Activated CD4-positive, alpha-beta T cell treated with anti-CD3 and anti-CD28 coated beads for 36 hours (primary cell): ENCODE measurements at regions not wholly inside any gene's neighbourhood (a gene's known extent, or its start where the extent isn't known, plus 50 kb on each side); places are given as distances from the start of the nearest gene placed in this dataset.

Experiments used
- ATAC-seq: fragments of 200-7000 bp; cut with Tn5 transposase; one replicate; pipeline ENCODE4 v1.10.0; 2021; ENCODE audit warnings: mild to moderate bottlenecking, moderate library complexity
- CTCF ChIA-PET: fragments of 350-600 bp; sonication (Branson Sonifier 250); formaldehyde crosslinking; loops from one replicate; lab custom pipeline; 2021; ENCODE audit warnings: antibody characterized with exemption; lab: Charles Lee
- POLR2A ChIA-PET: fragments of 350-600 bp; sonication (Branson Sonifier 250); formaldehyde crosslinking; loops from one replicate; lab custom pipeline; 2021; ENCODE audit warnings: antibody characterized with exemption, inconsistent platforms; lab: Charles Lee
- DNase-seq: peaks from one replicate; pipeline ENCODE4 v3.0.0-alpha.2; 2020
- H3K27ac Mint-ChIP-seq: one replicate; pipeline ENCODE4 v1.8.0; 2021; ENCODE audit warnings: mixed read lengths
- H3K27me3 Mint-ChIP-seq: one replicate; pipeline ENCODE4 v1.8.0; 2021; ENCODE audit warnings: mixed read lengths
- H3K36me3 Mint-ChIP-seq: one replicate; pipeline ENCODE4 v1.8.0; 2021; ENCODE audit warnings: low read depth, mixed read lengths
- H3K4me1 Mint-ChIP-seq: one replicate; pipeline ENCODE4 v1.8.0; 2021; ENCODE audit warnings: mixed read lengths
- H3K4me3 Mint-ChIP-seq: one replicate; pipeline ENCODE4 v1.8.0; 2021; ENCODE audit warnings: mild to moderate bottlenecking, moderate library complexity, mixed read lengths
- H3K9me3 Mint-ChIP-seq: one replicate; pipeline ENCODE4 v1.8.0; 2021; ENCODE audit warnings: low read depth, mixed read lengths
- intact Hi-C, 2 experiments: fragments of 100-400 bp; cut with DNase I in 1 of 2; cut with micrococcal nuclease in 1 of 2; formaldehyde crosslinking; loops; one replicate each; pipeline versions ENCODE4 v1.14.2 to v1.15.1; 2022 to 2024; cut with DNase I, micrococcal nuclease

DNA sequence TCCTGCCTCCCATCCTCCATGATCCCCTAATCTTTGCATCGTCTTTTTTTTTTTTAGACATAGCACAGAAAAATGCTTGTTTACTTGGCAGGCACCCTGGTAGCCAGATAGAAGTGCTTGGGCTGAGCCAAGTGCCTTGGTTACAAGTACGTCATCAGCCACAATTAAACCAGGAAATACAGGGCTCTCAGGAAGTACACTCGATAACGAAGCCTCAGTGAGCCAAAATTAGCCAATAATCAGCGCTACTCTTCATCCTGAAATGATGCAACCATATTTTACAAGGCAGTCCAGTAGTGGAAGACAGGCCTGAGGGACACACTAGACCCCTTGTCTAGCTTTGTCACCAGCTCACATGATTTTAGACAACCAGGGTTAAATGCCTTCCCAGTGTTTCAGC lies 194.0 kb upstream of the NBEA start:
- Mint-ChIP-seq H3K36me3 (no peaks in the 10 kb centered on the region), H3K27ac (no peak overlapping the region), H3K4me3 (no peak overlapping the region), H3K27me3 (peaks cover 14% of the 10 kb centered on the region), H3K9me3 (peaks cover 6% of the 10 kb centered on the region), H3K4me1 (no peaks in the 10 kb centered on the region)
- ATAC-seq (no peak), DNase-seq (no peak)
- ChIA-PET POLR2A (no interaction called here), CTCF (no interaction called here)
- intact Hi-C loops, result no loop called here

DNA sequence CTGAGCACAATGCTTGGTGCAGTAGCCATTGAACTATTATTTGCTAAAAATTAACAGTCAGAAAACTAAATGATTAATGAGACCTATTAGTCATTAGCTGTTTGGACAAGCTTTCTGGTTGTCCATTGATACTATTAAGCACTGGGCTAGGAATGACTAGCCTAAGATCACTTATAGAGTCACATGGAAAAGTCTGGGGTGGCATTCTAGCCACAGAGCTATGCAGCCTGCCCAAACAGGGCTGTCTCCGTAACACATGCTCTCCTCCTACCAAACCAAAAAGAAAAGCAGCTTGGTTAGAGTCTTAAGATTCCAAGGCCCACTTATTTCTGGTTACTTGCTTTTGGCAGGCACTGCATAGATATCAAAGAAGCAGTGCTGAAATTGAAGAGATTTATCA lies 193.5 kb upstream of the NBEA start:
- ChIA-PET CTCF (no interaction called here), POLR2A (no interaction called here)
- peaks cover 6% of the 10 kb centered on the region for H3K9me3 Mint-ChIP-seq
- ATAC-seq, result no peak
- intact Hi-C loops, result no loop called here
- peaks cover 14% of the 10 kb centered on the region for H3K27me3 Mint-ChIP-seq
- no peak overlapping the region for H3K27ac Mint-ChIP-seq
- H3K4me1 Mint-ChIP-seq, result no peaks in the 10 kb centered on the region
- no peak overlapping the region for H3K4me3 Mint-ChIP-seq
- DNase-seq, result no peak
- H3K36me3 Mint-ChIP-seq, result no peaks in the 10 kb centered on the region

DNA sequence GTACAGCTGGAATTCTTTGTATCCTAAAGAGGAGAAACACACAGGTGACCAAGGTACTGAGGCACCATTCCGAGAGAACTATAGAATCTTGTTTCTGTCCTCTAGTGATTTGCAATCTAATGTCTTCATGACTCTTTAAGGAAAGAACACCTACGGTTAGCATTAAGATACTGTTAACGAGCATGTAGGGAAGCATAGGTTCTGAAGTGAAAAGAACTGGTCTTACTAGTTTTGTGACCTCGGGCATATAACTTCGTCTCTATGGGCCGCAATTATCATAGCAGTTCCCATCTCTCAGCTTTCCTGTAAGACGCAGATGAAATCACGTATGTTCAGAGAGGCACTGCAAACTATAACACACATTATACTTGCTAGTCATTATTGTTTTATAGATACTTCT lies 193.0 kb upstream of the NBEA start:
- ChIA-PET CTCF (no interaction called here), POLR2A (no interaction called here)
- intact Hi-C loops, result no loop called here
- ATAC-seq (no peak), DNase-seq (no peak)
- Mint-ChIP-seq H3K4me1 (no peaks in the 10 kb centered on the region), H3K9me3 (peaks cover 5% of the 10 kb centered on the region), H3K36me3 (no peaks in the 10 kb centered on the region), H3K4me3 (no peak overlapping the region), H3K27me3 (peaks cover 14% of the 10 kb centered on the region), H3K27ac (no peak overlapping the region)

DNA sequence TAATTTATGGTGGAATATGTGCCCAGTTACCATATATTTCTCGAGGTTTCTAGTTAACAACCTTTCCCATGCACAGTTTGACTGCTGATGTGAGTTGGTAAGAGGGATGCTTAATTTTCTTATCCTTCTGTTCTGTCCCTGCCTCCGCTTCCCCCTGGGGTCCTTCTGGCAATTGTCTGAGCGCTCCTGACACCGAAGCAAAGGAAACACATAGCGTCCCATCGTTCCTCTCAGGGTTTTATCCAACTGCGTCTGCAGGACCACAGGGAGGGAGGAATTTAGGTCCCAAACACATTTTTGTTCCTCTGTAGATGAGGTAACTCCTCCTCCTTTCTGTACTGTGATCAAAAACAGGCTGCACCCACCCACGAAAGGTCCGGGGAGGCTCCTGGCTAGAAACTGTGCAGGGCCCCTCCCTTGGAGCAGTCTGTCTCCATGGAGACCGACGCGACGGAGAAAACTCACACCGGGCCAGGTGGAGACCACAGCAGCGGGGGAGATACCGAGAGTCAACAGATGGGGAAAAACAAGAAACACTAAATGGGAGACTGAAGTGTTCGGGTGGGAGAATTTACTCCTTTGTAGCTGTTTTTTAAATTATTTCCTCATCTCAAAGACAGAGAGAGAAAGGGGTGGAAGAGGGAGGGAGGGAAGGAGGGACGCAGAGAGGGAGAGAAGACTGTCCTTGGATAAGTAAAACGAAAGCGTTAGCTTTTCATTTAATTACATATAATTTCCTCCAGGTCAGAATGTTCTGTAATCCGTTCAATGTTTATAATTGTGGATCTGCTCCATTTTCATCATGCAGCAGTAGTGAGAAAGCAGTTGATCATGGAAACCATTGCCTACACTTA lies 191.8 kb upstream of the NBEA start:
- ATAC-seq, result no peak
- Mint-ChIP-seq H3K4me1 (no peaks in the 10 kb centered on the region), H3K9me3 (no peaks in the 10 kb centered on the region), H3K36me3 (no peaks in the 10 kb centered on the region), H3K27me3 (peaks cover 14% of the 10 kb centered on the region), H3K4me3 (no peak overlapping the region), H3K27ac (no peak overlapping the region)
- ChIA-PET CTCF (interaction anchor here (0.7 kb wide), 1 partner anchor 94 kb away, joined by 3 read pairs; no protein-coding TSS in a partner anchor), POLR2A (no interaction called here)
- intact Hi-C loops, result no loop called here
- no peak for DNase-seq

DNA sequence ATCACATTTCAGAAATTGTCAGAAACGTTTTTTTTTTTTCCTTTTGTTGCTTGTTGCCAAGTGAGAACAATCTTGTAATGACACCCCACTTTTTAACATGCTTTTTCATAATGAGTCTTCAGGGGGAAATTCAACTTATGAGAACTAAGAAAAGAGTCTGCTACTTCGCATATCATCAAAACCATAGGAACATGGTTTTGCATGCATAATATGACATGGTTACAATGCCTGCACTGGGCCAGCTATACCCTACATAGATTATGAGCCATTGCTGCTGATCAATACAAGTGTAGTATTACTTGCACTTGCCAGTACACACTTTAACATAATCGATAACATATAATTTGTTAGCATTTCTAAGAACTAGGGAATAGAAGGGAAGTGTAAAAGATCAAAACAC lies 191.0 kb upstream of the NBEA start:
- Mint-ChIP-seq H3K4me3 (no peak overlapping the region), H3K27me3 (peaks cover 14% of the 10 kb centered on the region), H3K27ac (no peak overlapping the region), H3K4me1 (no peaks in the 10 kb centered on the region), H3K9me3 (no peaks in the 10 kb centered on the region), H3K36me3 (no peaks in the 10 kb centered on the region)
- DNase-seq, result no peak
- POLR2A ChIA-PET, result no interaction called here
- intact Hi-C loops, result no loop called here
- no peak for ATAC-seq
- CTCF ChIA-PET, result no interaction called here

DNA sequence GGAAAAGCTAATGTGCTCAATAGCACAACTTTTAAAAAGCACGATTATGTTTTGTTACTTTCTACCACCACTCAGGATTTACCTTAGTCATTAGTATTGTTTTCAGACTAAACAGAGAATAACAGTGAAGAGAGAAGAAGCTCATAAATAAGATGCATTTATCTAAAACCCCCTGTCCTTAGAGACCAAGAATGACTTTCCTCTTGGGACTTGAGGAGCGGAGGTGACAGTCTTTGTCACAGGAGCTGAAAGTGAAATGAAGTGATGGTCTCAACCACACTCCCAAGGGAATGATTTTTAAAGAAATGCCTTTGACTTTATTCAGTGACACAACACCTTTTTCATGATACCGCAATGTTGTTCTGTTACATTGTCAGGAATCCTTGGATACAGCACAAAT lies 190.6 kb upstream of the NBEA start:
- intact Hi-C loops, result no loop called here
- ChIA-PET CTCF (no interaction called here), POLR2A (no interaction called here)
- no peak for ATAC-seq
- Mint-ChIP-seq H3K4me3 (no peak overlapping the region), H3K4me1 (no peaks in the 10 kb centered on the region), H3K9me3 (no peaks in the 10 kb centered on the region), H3K27ac (no peak overlapping the region), H3K36me3 (no peaks in the 10 kb centered on the region), H3K27me3 (peaks cover 14% of the 10 kb centered on the region)
- DNase-seq, result no peak

DNA sequence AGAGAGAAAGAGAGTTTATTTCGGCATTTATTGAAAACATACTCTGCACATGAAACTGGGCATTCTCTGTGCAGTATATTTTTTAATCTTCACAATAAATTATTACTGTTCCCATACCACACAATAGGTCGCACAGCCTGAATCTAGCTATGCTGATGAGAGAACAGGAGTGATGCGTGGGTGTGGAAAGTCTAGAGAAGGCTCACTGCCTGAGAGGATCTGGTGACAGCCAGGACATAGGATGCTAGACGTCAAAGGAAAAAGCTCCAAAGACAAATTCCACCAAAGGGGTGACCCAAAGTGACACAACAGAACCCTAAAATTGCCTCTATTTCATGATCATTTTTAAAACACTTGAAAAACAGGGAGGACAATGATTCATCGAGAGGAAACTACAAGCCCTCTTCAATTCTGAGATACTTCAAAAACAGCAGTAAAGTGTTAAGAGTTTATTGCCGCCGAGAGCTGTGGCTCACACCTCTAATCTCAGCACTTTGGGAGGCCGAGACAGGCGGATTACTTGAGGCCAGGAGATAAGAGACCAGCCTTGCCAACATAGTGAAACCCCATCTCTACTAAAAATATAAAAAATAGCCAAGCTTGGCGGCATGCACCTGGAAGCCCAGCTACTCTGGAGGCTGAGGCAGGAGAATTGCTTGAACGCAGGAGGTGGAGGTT lies 189.6 kb upstream of the NBEA start:
- Mint-ChIP-seq H3K27ac (no peak overlapping the region), H3K4me3 (no peak overlapping the region), H3K4me1 (no peaks in the 10 kb centered on the region), H3K36me3 (no peaks in the 10 kb centered on the region), H3K9me3 (no peaks in the 10 kb centered on the region), H3K27me3 (peaks cover 14% of the 10 kb centered on the region)
- ChIA-PET CTCF (no interaction called here), POLR2A (no interaction called here)
- no peak for DNase-seq
- intact Hi-C loops, result no loop called here
- ATAC-seq, result no peak

DNA sequence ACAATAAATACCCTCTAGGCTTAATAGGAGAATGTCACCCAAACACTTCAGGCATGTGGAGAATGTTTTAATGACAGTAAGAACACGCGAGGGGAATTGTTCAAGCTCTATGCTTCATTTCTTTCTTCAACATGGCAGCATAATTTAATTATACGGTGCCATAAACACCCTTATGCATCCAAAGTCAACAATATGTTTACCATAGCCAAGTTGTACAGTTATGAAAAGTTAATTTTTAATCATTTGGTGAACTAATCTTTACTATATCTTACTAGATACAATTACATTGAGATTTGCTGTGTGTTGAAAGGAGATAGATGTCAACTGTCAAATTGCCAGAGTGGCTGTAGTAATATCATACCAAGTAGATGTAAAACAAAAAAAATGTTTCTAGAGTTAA lies 185.9 kb upstream of the NBEA start:
- intact Hi-C loops, result no loop called here
- DNase-seq (no peak), ATAC-seq (no peak)
- no peaks in the 10 kb centered on the region for H3K36me3 Mint-ChIP-seq
- no peak overlapping the region for H3K4me3 Mint-ChIP-seq
- H3K27me3 Mint-ChIP-seq, result peaks cover 4% of the 10 kb centered on the region
- H3K4me1 Mint-ChIP-seq, result no peaks in the 10 kb centered on the region
- H3K27ac Mint-ChIP-seq, result no peak overlapping the region
- no peaks in the 10 kb centered on the region for H3K9me3 Mint-ChIP-seq
- ChIA-PET CTCF (no interaction called here), POLR2A (no interaction called here)

DNA sequence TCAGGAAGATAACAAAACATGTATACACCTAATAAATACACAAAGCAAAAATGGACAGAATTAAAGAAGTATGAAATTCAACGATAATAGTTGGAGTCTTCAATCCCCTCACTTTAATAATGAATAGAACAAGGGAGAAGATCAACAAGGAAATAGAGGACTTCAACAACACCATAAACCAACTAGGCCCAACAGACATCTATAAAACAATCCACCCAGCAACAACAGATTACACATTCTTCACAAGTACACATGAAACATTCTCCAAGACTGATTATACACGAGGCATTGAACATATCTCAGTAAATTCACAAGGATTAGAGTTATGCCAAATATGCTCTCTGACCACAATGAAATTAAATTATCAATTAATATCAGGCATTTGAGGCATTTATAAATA lies 185.5 kb upstream of the NBEA start:
- no peaks in the 10 kb centered on the region for H3K9me3 Mint-ChIP-seq
- ATAC-seq, result no peak

DNA sequence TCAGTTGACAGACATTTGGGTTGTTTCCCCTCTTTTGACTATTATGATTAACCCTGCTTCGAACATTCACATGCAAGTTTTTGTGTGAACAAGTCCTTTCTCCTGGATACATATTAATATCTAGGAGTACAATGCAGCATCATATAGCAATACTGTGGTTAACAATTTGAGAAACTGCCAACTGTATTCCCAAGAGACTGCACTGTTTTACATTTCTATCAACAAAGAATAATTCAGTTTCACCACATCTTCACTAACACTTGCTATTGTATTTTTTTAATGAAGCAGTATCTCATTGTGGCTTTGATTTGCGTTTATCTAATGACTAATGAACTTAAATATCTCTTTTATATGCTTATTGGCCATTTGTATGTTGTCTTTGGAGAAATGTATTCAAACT lies 184.6 kb upstream of the NBEA start:
- intact Hi-C loops, result no loop called here
- DNase-seq (no peak), ATAC-seq (no peak)
- ChIA-PET CTCF (no interaction called here), POLR2A (no interaction called here)
- Mint-ChIP-seq H3K27ac (no peak overlapping the region), H3K4me1 (no peaks in the 10 kb centered on the region), H3K36me3 (no peaks in the 10 kb centered on the region), H3K9me3 (no peaks in the 10 kb centered on the region), H3K4me3 (no peak overlapping the region), H3K27me3 (no peaks in the 10 kb centered on the region)

More for the DNA sequence above, 185.5 kb upstream of the NBEA start:
- no peaks in the 10 kb centered on the region for H3K36me3 Mint-ChIP-seq
- ChIA-PET POLR2A (no interaction called here), CTCF (no interaction called here)
- intact Hi-C loops, result no loop called here
- no peak for DNase-seq
- no peak overlapping the region for H3K4me3 Mint-ChIP-seq
- H3K27me3 Mint-ChIP-seq, result no peaks in the 10 kb centered on the region
- no peak overlapping the region for H3K27ac Mint-ChIP-seq
- H3K4me1 Mint-ChIP-seq, result no peaks in the 10 kb centered on the region

DNA sequence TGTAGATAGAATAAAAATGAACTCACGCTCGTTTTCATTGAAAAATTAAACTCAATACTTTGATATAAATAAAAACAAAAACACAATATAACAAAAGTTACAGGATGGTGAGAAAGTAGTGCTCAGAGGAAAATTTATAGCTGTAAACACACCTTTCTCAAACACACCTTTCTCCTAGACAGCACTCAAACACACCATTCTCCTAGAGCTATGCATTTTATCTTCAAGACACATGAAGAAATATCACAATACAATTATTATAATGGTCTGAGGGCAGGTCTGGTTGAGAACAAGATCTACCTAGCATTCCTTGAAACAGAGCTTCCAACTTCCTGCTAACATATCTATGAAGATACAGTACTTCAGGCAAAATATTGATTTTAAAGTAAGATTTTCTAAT lies 183.4 kb upstream of the NBEA start:
- no peaks in the 10 kb centered on the region for H3K27me3 Mint-ChIP-seq
- no peak overlapping the region for H3K27ac Mint-ChIP-seq
- H3K4me1 Mint-ChIP-seq, result no peaks in the 10 kb centered on the region
- H3K9me3 Mint-ChIP-seq, result peaks cover 2% of the 10 kb centered on the region
- DNase-seq, result no peak
- intact Hi-C loops, result no loop called here
- no peaks in the 10 kb centered on the region for H3K36me3 Mint-ChIP-seq
- CTCF ChIA-PET, result no interaction called here
- ATAC-seq, result no peak
- POLR2A ChIA-PET, result no interaction called here
- H3K4me3 Mint-ChIP-seq, result no peak overlapping the region

DNA sequence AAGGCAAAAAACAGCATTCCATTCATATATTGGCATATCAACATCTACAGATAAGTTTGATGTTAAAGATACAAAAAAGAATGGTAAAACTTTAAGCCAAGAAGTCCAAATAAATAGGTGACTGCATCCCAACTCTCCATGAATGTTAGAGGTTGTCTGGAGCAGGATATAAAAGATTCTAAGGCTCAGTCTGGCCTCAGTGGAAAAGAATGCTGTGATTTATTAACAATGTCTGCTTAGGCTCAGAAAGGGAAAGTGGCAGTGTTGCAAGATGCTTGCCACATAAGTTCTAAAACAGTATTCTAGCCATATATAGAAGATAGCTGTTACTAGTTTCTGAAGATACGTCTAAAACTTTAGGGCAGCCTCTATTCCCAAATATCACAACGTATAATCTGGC lies 179.8 kb upstream of the NBEA start:
- no peak overlapping the region for H3K27ac Mint-ChIP-seq
- no peaks in the 10 kb centered on the region for H3K27me3 Mint-ChIP-seq
- CTCF ChIA-PET, result no interaction called here
- DNase-seq (no peak), ATAC-seq (no peak)
- POLR2A ChIA-PET, result no interaction called here
- intact Hi-C loops, result no loop called here
- H3K4me3 Mint-ChIP-seq, result no peak overlapping the region
- no peaks in the 10 kb centered on the region for H3K36me3 Mint-ChIP-seq
- H3K4me1 Mint-ChIP-seq, result no peaks in the 10 kb centered on the region
- H3K9me3 Mint-ChIP-seq, result peaks cover 2% of the 10 kb centered on the region
